Islet precursor cell (in vitro differentiated cells): ENCODE measurements at regions not wholly inside any gene's neighbourhood (a gene's known extent, or its start where the extent isn't known, plus 50 kb on each side); places are given as distances from the start of the nearest gene placed in this dataset.
"Not testable (repeated sequence)": the region's sequence is repeated elsewhere in the genome, so short reads cannot be mapped to it uniquely, and the experiment has no call there.

Experiments
- DNase-seq: peaks from one replicate; pipeline ENCODE4 v3.0.0-alpha.2; 2018

GRCh38 chr18:64707052-64707451, 558.2 kb upstream of the LINC00305 start:
- no peak for DNase-seq

GRCh38 chr18:64699081-64699480, 550.2 kb upstream of the LINC00305 start:
- no peak for DNase-seq

GRCh38 chr18:64695851-64696553, 547.1 kb upstream of the LINC00305 start:
- no peak for DNase-seq

- DNase-seq: no peak
These were observed 544.9 kb upstream of the LINC00305 start for GRCh38 chr18:64693766-64694165.

GRCh38 chr18:64692826-64693225, 543.9 kb upstream of the LINC00305 start:
- no peak for DNase-seq

GRCh38 chr18:64679121-64679520, 530.2 kb upstream of the LINC00305 start:
- DNase-seq: no peak

GRCh38 chr18:64678048-64678447, 529.2 kb upstream of the LINC00305 start:
- DNase-seq: no peak

GRCh38 chr18:64674694-64675093, 525.8 kb upstream of the LINC00305 start:
- no peak for DNase-seq

- not testable (repeated sequence) for DNase-seq
These were observed 522.4 kb upstream of the LINC00305 start for GRCh38 chr18:64671293-64671692.

GRCh38 chr18:64668461-64668962, 519.6 kb upstream of the LINC00305 start:
- no peak for DNase-seq

- no peak for DNase-seq
These were observed 514.2 kb upstream of the LINC00305 start for GRCh38 chr18:64663086-64663485.

GRCh38 chr18:64659196-64659595, 510.3 kb upstream of the LINC00305 start:
- no peak for DNase-seq

- DNase-seq: no peak
These were observed 504.2 kb upstream of the LINC00305 start for GRCh38 chr18:64653068-64653467.

GRCh38 chr18:64650068-64650467, 501.2 kb upstream of the LINC00305 start:
- DNase-seq: no peak

GRCh38 chr18:64645753-64646152, 496.9 kb upstream of the LINC00305 start:
- DNase-seq: no peak

- no peak for DNase-seq
These were observed 490.6 kb upstream of the LINC00305 start for GRCh38 chr18:64639536-64639935.

GRCh38 chr18:64620971-64621560, 472.2 kb upstream of the LINC00305 start:
- no peak for DNase-seq

- DNase-seq: no peak
These were observed 469.5 kb upstream of the LINC00305 start for GRCh38 chr18:64618390-64618789.

GRCh38 chr18:64615021-64615420, 466.1 kb upstream of the LINC00305 start:
- DNase-seq: no peak

- no peak for DNase-seq
These were observed 465.6 kb upstream of the LINC00305 start for GRCh38 chr18:64614446-64614845.

- no peak for DNase-seq
These were observed 443.4 kb upstream of the LINC00305 start for GRCh38 chr18:64592246-64592645.

- no peak for DNase-seq
These were observed 440.1 kb upstream of the LINC00305 start for GRCh38 chr18:64589000-64589399.

GRCh38 chr18:64566456-64566855, 417.6 kb upstream of the LINC00305 start:
- no peak for DNase-seq

- no peak for DNase-seq
These were observed 413.8 kb upstream of the LINC00305 start for GRCh38 chr18:64562651-64563050.

GRCh38 chr18:64546451-64546850, 397.6 kb upstream of the LINC00305 start:
- no peak for DNase-seq
